NCI-H1092 (cell line): ENCODE measurements at regions not wholly inside any gene's neighbourhood (a gene's known extent, or its start where the extent isn't known, plus 50 kb on each side); places are given as distances from the start of the nearest gene placed in this dataset.

Source experiments
- DNase-seq: peaks from one replicate; lab custom pipeline; 2025; lab: John Stamatoyannopoulos, UW

DNA sequence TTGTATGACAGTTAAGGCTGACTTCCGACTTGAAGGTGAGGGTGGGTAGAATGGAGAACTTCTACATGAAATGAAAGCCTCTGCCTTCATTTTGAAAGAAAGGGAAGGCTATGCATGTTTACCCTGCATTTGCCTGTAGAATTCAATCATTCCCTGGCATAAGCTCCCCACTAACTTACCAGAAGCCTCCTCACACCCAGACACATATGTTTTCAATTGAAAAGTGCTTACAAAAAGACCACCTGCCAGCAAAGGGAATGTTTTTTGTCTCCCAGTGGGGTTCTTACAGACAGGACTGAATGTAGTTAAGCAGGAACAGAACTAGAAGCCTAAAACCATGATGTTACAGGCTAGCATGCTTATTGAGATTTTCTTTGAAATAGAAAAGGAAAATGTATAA is 392.1 kb upstream of the HSF2 start:
- no peak for DNase-seq

GRCh38 chr6:122008101-122008999 is 391.1 kb upstream of the HSF2 start:
- DNase-seq: no peak

- DNase-seq: no peak
Observed at GRCh38 chr6:122009000-122009350, 390.5 kb upstream of the HSF2 start.

DNA sequence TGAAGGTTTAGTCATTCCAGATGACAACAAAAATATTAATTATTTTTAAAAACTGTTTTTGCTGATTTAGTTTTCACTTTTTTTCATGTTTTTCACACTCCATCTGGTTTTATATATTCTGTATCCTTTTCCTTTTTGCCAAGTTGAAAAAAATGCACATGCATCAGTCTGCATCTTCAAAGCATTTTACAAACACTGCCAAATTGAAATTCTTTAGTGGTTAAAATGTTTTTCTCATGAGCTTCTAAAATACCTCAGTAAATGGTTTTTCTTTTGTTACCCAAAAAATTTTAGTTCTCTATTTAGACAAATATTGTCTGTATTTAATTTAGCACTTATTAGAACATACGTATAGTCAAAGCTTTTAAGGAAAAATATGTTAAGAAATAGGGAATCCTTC is 386.9 kb upstream of the HSF2 start:
- DNase-seq: no peak

DNA sequence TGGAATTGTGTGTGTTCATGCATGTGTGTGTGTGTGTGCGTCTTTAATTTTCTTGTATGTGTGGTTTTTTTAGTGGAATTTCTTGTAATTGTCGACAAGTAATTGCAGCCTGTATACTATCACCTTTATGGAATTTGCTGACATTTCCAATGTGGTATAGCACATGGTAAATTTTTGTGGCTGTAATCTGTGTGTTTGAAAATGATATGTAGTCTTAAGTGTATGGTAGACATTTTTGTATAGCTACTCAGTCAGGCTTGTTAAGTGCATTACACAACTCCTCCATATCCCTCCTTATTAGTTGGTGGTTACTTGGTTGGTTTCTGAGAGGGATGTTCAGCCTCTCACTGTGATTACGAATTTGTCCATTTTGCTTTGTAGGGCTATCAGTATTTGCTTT is 384.5 kb upstream of the HSF2 start:
- DNase-seq: no peak

GRCh38 chr6:122020588-122021264 is 378.7 kb upstream of the HSF2 start:
- DNase-seq: no peak

GRCh38 chr6:122025104-122025503 is 374.3 kb upstream of the HSF2 start:
- no peak for DNase-seq

- no peak for DNase-seq
Observed at GRCh38 chr6:122026582-122027369, 372.7 kb upstream of the HSF2 start.

DNA sequence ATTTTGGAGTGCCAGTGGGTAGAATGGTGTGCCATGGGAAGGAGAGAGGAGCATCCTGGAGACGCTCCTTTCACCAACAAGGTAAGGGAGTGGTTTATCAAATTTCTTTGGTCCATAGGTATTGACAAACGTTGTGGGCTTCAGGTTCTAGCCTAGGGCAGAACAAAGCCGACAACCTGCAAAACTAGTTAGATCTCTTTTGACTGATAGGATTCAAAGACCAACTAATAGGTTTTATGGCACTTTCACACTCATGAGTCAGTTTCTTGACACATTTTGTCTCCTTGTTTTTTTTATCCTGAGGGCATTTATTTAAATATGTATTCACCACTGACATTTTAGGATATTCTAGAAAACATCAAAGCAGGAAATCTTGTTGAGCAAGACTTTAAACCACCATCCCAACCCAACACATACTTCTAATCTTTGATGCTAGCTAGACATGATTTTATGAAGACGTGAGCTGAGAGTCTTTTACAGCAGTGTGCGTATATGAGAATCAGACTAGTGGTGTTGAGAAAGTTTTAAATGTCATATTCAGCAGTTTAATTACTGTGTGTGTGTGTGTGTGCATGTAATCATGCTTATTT is 370.4 kb upstream of the HSF2 start:
- DNase-seq: no peak

DNA sequence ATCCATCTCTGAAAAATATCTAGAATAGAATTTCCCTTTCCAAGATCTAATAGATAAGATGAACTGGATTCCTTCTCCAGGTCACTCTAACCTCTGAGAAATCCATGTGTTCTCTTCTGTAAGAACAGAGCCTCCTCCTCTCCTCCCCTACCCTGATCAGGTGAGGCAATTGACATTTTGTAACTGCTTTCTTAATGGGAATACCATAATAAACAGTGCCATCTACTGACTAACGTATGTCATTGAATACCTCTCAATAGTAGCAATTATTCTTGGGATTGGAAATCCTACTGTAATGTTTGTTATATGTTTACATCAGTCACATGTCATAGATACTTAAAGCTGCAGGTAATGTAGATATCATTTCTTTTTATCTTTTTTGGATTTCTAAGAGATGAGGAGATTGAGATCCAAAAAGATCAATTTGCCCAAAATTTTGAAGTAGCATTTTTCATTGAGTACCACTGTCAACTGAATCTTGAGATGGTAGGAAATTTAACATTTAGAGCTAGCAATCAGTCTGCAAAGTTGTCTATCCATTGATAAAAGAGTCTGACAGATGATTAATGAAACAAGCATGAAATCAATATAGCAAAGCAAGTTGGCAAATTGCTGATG is 365.8 kb upstream of the HSF2 start:
- peak; percentile 1 for DNase-seq

DNA sequence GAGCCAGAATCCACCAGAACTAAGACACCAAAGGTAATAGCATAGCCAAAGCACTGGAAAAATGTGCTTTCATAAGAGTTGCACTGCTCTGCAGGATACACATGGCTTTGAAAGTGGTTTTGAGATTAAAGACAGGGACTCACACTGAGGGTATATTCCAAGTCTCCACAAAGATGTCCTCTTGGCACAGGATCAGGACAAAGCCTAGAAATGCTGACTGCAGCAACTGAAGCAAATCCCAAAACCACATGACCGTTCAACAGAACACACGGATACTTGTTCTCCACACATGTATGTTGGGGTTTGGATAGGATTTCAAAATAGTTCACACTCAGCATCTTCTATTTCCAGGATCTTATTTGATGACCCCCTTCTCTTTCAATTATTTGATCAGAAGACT is 364.3 kb upstream of the HSF2 start:
- no peak for DNase-seq

- DNase-seq: no peak
Observed at GRCh38 chr6:122040261-122040660, 359.2 kb upstream of the HSF2 start.

DNA sequence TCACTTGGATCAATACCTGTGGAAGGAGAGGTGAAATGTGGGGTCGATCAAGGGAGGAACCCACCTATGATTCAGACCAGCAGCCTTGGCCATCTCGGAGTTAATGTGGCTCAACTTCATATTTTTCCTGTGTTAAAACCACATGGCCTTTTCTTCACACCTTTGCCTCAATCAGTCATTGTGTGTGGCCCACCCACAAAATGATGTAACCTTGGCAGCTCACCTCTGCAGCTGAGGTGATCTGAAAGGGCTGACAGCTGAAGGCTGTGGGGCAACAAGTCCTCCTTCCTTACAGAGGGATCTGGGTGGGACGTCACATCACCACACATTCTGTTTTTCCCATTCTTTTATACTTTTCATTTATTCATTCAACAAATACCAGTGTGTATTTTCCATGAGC is 357.1 kb upstream of the HSF2 start:
- DNase-seq: no peak

DNA sequence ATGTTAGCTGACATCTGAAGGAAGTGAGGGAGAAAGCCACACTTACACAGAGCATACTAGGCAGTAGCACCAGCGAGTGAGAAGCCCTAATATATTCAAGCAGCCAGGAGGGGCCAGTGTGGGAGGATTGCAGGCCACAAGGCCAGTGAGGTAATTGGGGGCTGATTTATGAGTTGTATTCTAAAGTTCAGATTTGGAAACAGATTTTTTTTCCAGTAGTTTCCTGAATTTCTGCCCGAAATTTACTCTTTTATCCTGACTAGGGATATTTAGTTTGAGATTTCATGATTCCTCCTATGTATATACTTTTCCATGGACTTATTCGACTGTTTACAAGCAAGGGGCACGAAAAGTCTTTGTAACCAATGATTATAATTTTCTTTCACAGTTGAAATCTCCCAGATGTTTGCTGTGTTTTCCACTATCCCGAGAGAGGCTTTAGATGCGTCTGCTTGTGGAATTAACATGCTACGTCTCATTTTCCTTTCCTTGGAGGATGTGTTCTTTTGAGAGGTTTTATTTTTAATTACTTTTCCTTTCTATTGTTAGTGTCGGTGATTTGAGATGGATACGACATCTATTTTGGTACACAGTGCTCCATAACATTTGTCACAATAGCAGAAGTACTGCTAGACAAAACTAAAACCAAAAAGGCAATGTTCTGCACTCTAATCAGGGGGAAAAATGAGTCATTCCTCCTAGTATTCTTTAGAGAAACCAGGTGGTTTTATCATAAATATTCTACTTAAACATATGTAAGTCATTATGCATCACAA is 356.3 kb upstream of the HSF2 start:
- DNase-seq: no peak

DNA sequence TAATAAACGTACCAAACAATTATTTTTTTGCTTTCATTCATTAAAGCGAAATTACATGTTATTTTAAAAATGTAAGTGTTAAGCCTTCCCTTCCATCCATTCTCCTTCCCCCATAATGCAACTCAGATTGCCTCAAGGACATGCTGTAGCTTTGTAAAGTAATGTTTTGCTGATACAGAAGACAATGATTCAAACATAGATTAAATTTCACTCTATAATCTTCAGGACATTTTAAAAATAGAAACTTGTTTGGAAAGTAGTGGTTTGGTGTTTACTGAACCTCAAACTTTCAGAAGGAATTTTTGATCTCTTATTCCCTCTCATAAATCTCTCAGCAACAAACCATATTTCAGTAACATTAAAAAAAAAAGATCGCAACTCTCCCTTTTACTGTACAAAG is 350.9 kb upstream of the HSF2 start:
- no peak for DNase-seq

DNA sequence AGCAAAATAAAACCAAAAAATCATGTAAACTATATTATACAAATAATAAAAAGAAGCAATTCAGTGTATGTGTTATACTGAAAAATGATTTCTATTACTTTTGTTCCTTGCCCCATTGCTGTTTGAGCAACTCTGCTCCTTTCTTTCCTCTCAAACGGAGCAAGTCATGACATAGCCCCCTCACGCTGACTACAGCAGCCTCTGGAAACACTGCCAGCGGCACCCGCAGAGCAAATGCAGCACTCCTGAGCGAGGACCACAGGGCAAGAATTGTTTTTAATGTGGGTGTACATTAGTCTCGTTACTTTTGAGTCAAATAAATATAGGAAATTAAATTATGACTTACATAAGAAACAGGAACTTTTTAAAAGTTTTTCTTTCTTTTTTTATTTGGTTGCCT is 350.1 kb upstream of the HSF2 start:
- DNase-seq: no peak

- DNase-seq: no peak
Observed at GRCh38 chr6:122050242-122050755, 349.2 kb upstream of the HSF2 start.

DNA sequence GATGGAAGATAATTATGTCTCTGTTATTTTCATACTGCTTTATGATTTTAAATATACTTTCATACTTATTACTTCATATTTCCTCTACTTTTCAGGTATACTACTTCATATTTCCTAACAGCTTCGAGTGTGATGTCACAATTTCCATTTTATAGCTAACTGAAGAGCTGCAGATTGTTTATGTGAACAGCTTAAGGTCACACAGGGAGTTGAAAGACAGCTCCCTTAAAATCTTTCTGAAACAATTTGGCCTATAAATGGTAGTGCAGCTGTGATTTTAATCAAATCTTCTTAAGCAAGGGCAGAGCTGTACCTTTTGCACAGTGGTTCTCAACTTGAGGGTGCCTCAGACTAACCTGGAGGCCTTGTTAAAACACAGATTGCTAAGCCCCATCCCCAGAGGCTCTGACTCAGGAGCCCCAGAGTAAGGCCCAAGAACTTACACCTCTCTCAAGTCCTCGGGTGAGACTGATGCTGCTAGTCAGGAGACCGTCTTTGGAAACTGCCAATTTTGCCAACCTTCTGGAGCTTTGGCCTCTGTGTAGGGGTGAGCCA is 347.0 kb upstream of the HSF2 start:
- no peak for DNase-seq

- no peak for DNase-seq
Observed at GRCh38 chr6:122059918-122060317, 339.5 kb upstream of the HSF2 start.

- DNase-seq: no peak
Observed at GRCh38 chr6:122061855-122062254, 337.6 kb upstream of the HSF2 start.

GRCh38 chr6:122063076-122063475 is 336.4 kb upstream of the HSF2 start:
- DNase-seq: no peak
